HUES64 (cell line): ENCODE measurements at regions not wholly inside any gene's neighbourhood (a gene's known extent, or its start where the extent isn't known, plus 50 kb on each side); places are given as distances from the start of the nearest gene placed in this dataset.
"Not testable (repeated sequence)": the region's sequence is repeated elsewhere in the genome, so short reads cannot be mapped to it uniquely, and the experiment has no call there.

Experiments
- H3K27ac ChIP-seq: 2 replicates; pipeline ENCODE4 v1.7.0; 2013; ENCODE audit warnings: low read depth, low read length, inconsistent platforms
- H3K27me3 ChIP-seq: 2 replicates; pipeline ENCODE4 v1.6.1; 2013; ENCODE audit warnings: mild to moderate bottlenecking, low read length; ENCODE audit not compliant: insufficient read depth
- H3K36me3 ChIP-seq: 2 replicates; pipeline ENCODE4 v1.6.1; 2013; ENCODE audit warnings: mild to moderate bottlenecking, low read length; ENCODE audit not compliant: insufficient read depth
- H3K4me1 ChIP-seq: 2 replicates; pipeline ENCODE4 v1.6.1; 2013; ENCODE audit warnings: mild to moderate bottlenecking, low read length, moderate library complexity; ENCODE audit not compliant: insufficient read depth
- H3K4me3 ChIP-seq: 2 replicates; pipeline ENCODE4 v1.5.1; 2013; ENCODE audit warnings: mild to moderate bottlenecking, low read length, moderate library complexity
- H3K9ac ChIP-seq: 2 replicates; pipeline ENCODE4 v1.6.1; 2013; ENCODE audit warnings: mild to moderate bottlenecking, low read depth, low read length
- H3K9me3 ChIP-seq: 2 replicates; pipeline ENCODE4 v1.6.1; 2013; ENCODE audit warnings: low read depth, low read length; ENCODE audit not compliant: insufficient read depth
- WGBS: fragments of 150-250, 120-280 bp; methylation state at CpG from one replicate; pipeline ENCODE4 v1.1.7; 2013; ENCODE audit warnings: missing lambda C conversion rate; 5-methylcytosine and 5-hydroxymethylcytosine counted together

DNA sequence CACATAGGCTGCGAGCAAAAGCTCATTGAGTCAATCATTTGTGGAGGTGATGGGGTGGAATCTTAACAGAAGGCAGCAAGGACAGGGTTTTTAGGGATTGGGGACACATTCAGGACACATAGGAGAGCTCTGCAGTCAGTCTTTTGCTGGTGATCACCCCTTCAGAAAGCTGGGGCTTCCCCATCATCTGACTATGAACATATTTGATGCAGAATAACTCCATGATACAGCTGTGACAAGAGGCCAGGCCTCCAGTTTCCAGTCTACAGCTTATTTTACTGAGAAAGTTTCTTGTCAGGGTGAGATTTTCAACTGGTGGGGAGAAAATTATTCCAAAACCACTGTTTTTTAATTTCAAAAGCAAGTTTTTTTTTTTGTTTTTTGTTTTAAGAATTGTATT, 134.2 kb downstream of the TMEM30B start:
- H3K27me3 ChIP-seq: no peaks in the 10 kb centered on the region
- peaks cover 34% of the 10 kb centered on the region for H3K9me3 ChIP-seq
- H3K36me3 ChIP-seq: no peaks in the 10 kb centered on the region
- whole genome bisulfite sequencing: 97% methylated on average over 1 of the region's 1 CpG
- no peaks in the 10 kb centered on the region for H3K4me1 ChIP-seq
- no peak overlapping the region for H3K9ac ChIP-seq
- H3K27ac ChIP-seq: no peak overlapping the region
- H3K4me3 ChIP-seq: no peak overlapping the region

DNA sequence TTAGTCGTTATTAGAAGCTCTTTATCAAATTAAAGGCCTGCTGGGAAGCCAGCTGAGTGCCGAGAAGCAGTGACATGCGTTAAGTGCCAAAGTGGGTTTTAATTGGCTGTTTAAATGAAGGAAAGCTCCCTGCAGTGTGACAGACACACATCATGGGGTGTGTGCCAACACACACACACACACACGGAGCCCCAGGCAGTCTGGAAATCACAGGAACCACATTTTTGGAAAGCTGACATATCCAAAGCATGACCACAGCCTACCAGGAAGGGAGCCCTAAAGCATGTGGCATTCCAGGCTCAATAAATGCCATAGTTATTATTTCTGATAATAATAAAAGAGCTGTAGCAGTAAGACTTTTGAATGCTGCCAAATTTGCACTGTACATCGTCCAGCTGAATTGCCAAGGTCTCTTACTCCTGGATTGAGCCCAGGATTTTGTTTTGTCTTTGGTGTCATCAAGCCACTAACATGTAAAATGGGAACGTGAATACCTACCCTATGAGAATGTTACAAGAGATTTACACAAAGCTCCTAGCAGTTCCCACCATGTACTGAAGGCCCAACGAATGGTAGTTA, 135.1 kb downstream of the TMEM30B start:
- 89% methylated on average over 7 of the region's 7 CpGs for WGBS
- H3K27ac ChIP-seq: no peak overlapping the region
- H3K4me3 ChIP-seq: no peak overlapping the region
- no peak overlapping the region for H3K9ac ChIP-seq
- no peaks in the 10 kb centered on the region for H3K36me3 ChIP-seq
- H3K27me3 ChIP-seq: no peaks in the 10 kb centered on the region
- peaks cover 42% of the 10 kb centered on the region for H3K9me3 ChIP-seq
- H3K4me1 ChIP-seq: no peaks in the 10 kb centered on the region

DNA sequence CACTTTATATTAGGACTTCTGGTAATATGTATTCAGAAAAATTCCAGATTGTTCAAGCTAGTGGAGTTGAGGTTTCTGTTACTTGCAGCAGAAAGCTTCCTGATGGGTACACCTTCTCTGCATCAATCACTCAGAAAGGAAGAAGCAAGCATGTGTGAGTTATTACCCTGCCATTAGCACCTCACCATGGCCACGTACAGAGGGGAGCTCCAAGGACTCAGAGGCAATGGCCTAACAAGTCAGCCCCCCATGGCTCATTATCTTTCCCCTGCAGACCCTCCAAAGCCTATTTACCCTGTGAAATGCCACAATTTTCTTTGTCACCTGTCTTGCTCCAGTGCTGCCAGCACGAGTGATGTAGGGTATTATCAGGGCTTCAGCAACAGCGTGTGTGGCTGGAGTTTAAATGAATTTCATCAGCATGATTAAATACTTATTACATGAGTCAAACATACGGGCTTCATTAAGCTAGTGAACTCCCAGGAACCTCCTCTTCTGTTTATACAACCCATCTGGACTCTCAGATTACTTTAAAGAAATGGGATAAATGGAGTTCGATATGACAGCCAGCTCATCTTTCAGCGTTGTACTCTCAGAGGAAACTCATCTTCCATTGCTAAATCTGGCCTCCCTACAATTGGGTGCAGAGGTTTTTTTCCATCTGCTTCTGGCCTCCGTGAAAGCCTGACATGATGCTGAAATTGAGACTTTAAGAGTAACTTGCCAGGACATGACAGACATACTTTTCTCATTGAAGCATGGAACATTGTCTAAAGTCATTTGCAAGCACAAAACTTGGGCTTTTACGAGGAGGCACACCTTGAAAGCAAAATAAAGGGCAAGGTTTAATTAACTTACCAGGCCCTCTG, 135.9 kb downstream of the TMEM30B start:
- no peak overlapping the region for H3K9ac ChIP-seq
- no peaks in the 10 kb centered on the region for H3K4me1 ChIP-seq
- peaks cover 46% of the 10 kb centered on the region for H3K9me3 ChIP-seq
- H3K27me3 ChIP-seq: no peaks in the 10 kb centered on the region
- H3K4me3 ChIP-seq: no peak overlapping the region
- 89% methylated on average over 7 of the region's 8 CpGs for WGBS
- H3K36me3 ChIP-seq: no peaks in the 10 kb centered on the region
- no peak overlapping the region for H3K27ac ChIP-seq

DNA sequence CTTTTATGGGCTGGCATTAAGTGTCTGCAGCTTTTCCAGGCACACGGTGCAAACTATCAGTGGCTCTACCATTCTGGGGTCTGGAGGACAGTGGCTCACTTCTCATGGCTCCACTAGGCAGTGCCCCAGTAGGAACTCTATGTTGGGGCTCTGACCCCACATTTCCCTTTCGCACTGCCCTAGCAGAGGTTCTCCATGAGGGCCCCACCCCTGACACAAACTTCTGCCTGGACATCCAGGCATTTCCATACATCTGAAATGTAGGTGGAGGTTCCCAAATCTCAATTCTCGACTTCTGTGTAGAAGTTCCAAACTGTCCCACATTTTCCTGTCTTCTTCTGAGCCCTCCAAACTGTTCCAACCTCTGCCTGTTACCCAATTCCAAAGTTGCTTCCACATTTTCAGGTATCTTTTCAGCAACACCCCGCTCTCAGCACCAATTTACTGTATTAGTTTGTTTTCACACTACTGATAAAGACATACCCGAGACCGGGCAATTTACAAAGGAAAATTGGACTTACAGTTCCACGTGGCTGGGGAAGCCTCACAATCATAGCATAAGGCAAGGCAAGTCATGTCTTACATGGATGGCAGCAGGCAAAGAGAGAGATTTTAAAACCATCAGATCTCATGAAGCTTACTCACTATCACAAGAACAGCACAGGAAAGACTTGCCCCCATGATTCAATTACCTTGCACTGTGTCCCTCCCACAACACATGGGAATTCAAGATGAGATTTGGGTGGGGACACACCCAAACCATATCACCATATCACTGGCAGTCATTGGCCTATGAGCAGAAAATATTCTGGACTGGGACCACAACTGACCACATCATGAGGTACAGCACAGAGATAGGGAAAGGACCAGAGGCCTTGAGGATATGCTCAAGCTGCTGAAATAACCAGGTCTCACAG, 136.8 kb downstream of the TMEM30B start:
- WGBS: 92% methylated on average over 7 of the region's 7 CpGs
- not testable (repeated sequence) for H3K4me3 ChIP-seq, H3K9ac ChIP-seq, H3K36me3 ChIP-seq, H3K4me1 ChIP-seq, H3K27me3 ChIP-seq, H3K27ac ChIP-seq
- H3K9me3 ChIP-seq: peaks cover 50% of the 10 kb centered on the region

DNA sequence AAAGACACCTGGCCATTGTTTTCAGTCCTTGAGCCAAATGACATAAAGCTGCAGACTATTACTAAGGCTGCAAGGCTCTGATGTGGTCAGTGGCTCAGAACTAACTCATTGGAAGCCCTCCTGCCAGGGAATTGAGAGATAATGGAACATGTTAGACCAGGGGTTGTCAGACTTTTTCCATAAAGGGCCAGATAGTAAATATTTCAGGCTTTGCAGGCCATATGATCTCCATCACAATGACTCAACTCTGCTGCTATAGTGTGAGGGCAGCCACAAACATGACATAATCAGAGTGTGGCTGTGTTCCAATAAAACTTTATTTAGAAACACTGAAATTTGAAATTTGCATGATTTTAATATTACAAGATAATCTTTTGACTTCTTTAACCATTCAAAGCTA, 140.3 kb downstream of the TMEM30B start:
- H3K9me3 ChIP-seq: peaks cover 59% of the 10 kb centered on the region
- H3K27ac ChIP-seq: no peak overlapping the region
- no peak overlapping the region for H3K9ac ChIP-seq
- no peak overlapping the region for H3K4me3 ChIP-seq
- H3K27me3 ChIP-seq: no peaks in the 10 kb centered on the region
- H3K4me1 ChIP-seq: no peaks in the 10 kb centered on the region
- H3K36me3 ChIP-seq: no peaks in the 10 kb centered on the region

DNA sequence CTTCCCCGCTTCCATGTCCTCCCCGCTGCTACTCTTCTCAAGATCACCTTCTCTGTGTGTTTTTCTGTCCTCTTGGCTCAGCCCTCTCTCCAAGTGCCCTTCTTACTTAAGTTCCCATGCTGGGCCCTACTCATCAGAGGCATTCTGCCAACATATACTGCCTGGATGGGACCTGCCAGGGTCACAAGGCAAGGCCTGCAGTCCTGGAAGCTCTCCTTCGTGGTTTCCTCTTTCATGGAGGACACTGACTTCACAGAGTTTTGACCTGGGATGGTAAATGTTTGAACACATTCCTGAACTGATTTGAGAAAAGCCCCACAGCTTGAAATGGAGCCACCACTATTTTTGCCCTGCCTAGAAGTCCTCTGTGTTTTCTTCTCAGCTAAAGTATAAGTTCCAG, 140.9 kb downstream of the TMEM30B start:
- H3K9ac ChIP-seq: no peak overlapping the region
- no peaks in the 10 kb centered on the region for H3K27me3 ChIP-seq
- H3K9me3 ChIP-seq: peaks cover 59% of the 10 kb centered on the region
- WGBS: 98% methylated on average over 3 of the region's 3 CpGs
- no peaks in the 10 kb centered on the region for H3K36me3 ChIP-seq
- H3K4me3 ChIP-seq: no peak overlapping the region
- no peaks in the 10 kb centered on the region for H3K4me1 ChIP-seq
- H3K27ac ChIP-seq: no peak overlapping the region

DNA sequence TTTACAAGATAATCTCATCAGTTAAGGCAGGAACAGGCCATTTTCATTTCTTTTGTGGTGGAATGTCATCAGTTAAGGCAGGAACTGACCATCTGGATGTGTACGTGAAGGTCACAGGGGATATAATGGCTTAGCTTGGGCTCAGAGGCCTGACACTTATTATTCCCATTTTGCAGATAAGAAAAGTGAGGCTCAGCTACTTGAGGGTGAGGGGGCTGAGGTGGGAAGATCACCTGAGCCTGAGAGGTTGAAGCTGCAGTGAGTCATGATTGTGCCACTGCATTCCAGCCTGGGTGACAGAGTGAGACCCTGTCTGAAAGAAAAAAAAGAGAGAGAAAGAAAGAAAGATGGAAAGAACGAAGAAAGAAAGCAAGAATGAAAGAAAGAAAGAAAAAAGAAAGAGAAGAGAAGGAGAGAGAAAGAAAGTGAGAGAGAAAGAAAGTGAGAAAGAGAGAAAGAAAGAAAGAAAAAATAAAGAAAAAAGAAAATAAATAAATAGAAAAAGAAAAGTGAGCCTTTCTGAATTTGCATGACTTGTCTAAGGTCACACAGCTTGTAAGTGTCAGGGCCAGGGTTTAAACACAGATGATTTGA, 142.0 kb downstream of the TMEM30B start:
- Histone ChIP-seq H3K36me3 (no peaks in the 10 kb centered on the region), H3K27me3 (no peaks in the 10 kb centered on the region), H3K4me3 (no peak overlapping the region), H3K4me1 (no peaks in the 10 kb centered on the region), H3K9me3 (peaks cover 47% of the 10 kb centered on the region), H3K27ac (no peak overlapping the region), H3K9ac (no peak overlapping the region)
- WGBS: 91% methylated on average over 2 of the region's 2 CpGs

DNA sequence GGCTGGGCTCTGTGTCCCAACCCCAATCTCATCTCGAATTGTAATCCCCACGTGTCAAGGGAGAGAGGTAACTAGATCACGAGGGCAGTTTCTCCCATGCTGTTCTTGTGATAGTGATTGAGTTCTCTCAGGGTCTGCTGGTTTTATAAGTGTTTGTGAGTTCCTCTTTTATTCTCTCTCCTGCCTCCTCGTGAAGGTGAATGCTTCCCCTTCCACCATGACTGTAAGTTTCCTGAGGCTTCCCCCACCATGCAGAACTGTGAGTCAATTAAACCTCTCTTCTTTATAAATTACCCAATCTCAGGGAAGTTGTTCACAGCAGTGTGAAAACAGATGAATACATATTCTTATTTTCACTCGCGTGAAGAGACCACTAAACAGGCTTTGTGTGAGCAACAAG, 148.2 kb downstream of the TMEM30B start:
- Histone ChIP-seq H3K4me1 (no peaks in the 10 kb centered on the region), H3K27ac (no peak overlapping the region), H3K9me3 (peaks cover 5% of the 10 kb centered on the region; the same call in 1 of the 2 replicates), H3K4me3 (no peak overlapping the region), H3K9ac (no peak overlapping the region), H3K36me3 (no peaks in the 10 kb centered on the region), H3K27me3 (no peaks in the 10 kb centered on the region)
- 81% methylated on average over 6 of the region's 6 CpGs for WGBS

DNA sequence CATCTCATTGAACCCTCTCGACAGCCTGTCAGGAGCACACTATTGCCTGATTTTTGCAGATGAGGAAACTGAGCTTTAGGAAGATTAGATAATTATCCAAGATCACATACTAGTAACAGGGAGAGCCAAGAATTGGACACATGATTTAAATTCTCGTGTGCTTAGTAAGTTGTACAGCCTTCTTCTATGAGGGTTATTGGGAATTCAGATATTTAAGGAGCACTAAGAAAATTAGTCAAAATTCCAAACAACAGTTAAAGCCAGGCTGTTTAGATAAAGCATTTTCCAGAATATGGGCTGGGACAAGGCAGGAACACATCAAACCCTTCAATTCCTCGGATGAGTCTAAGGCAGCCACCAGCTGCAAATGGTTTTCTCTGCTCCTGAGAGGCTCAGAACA, 148.8 kb downstream of the TMEM30B start:
- Histone ChIP-seq H3K27me3 (no peaks in the 10 kb centered on the region), H3K9ac (no peak overlapping the region), H3K4me3 (no peak overlapping the region), H3K36me3 (no peaks in the 10 kb centered on the region), H3K27ac (no peak overlapping the region), H3K9me3 (peaks cover 2% of the 10 kb centered on the region; the same call in 1 of the 2 replicates), H3K4me1 (no peaks in the 10 kb centered on the region)
- WGBS: 96% methylated on average over 3 of the region's 3 CpGs

DNA sequence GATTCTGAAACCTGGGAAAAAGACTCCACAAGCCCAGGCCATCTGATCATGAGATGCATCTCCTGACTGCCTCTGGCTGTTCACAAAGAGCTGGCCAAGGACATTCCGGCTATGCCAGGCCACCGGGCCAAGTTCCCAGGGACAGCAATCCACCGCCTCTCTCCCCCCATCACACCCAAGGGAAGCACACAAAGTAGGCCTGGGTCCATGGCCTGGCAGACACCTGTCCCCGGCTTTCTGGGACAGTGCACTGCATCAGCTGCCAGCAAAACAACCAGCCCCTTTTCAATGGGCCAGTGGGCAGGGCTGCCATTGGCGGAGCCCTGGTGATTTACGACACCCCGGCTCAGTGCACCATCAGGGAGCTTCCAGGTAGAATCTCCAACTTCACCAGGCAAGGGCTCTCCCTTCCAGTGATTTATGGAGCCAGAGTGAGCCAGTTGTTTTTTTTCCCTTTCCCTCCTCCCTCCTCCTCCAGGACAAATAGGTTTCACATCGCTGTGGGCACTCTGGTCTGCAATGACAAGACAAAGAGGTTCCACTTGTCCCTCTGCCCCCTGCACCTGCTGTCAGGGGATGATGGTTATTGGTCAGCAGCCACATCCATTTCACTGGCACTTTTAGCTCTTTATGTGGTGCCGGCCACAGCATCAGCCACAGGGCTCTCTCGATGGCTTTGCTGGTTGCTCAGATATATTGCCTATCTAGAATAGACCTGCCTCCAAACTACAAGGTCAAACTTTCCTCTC, 149.6 kb downstream of the SLC38A6 start:
- Histone ChIP-seq H3K27ac (no peak overlapping the region), H3K27me3 (no peaks in the 10 kb centered on the region), H3K4me3 (no peak overlapping the region), H3K9me3 (no peaks in the 10 kb centered on the region), H3K36me3 (no peaks in the 10 kb centered on the region), H3K4me1 (0 out of 2 replicates have a peak, but pooled peaks cover 5% of the 10 kb centered on the region), H3K9ac (no peak overlapping the region)
- 94% methylated on average over 10 of the region's 10 CpGs for WGBS
